Midbrain (tissue), 1 donor: ENCODE measurements at regions not wholly inside any gene's neighbourhood (a gene's known extent, or its start where the extent isn't known, plus 50 kb on each side); places are given as distances from the start of the nearest gene placed in this dataset.

Experiments
- DNase-seq: peaks from one replicate; lab custom pipeline; 2025; lab: John Stamatoyannopoulos, UW

GRCh38 chr10:10208196-10208595, 809.5 kb upstream of the CELF2 start:
- DNase-seq: no peak

- no peak for DNase-seq
Measured at GRCh38 chr10:10209167-10209566, 808.5 kb upstream of the CELF2 start.

DNA sequence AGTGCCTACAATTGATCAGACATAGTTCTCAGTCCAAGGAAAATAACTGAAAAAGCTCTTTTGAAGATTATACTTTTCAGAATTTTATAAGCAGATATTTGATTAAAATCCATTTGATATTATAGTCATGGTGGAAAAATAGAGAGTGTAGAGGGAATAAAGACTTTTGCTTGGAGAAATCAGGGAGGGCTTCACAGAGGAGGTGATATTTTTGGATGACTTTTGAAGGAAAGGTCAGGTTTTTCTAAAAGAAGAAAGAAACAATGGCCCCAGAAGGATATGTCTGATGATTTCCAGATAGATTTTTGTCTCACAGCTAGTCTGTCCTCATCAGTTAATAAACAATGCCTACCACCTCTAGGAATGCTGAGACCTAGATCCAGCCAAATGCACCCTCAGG, 806.3 kb upstream of the CELF2 start:
- no peak for DNase-seq

DNA sequence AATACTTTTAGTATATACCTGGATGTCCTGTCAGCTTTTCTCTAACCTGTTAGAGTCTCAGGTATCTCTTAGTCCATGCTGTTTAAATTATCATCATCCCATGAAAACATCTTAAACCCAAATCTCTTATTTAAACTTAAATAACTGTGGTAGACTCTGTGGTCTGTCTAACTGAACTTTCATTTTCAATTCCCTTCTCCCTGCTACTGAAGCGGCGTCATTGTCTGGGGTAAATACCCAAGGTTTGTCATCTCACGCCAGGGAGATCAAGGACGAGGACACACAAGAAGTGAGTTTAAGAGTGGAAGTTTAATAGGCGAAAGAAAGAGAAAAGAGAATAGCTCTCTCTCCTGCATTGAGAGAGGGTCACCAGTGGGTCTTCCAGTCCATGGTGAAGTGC, 804.4 kb upstream of the CELF2 start:
- no peak for DNase-seq

- no peak for DNase-seq
Measured at GRCh38 chr10:10222304-10222841, 795.3 kb upstream of the CELF2 start.

DNA sequence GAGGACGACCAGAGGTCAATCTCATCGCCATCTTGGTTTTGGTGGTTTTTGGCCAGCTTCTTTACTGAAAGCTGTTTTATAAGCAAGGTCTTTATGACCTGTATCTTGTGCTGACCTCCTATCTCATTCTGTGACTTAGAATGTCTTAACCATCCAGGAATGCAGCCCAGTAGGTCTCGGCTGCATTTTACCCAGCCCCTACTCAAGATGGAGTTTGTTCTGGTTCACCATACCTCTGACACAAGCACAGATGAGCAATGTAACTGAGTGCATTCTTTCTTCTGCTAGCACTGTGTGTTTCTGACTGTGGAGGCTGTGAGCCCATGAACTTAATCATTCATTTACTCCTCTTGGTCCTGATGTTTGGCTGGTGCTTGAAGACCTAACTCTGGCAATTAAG, 794.5 kb upstream of the CELF2 start:
- no peak for DNase-seq

GRCh38 chr10:10225136-10225676, 792.5 kb upstream of the CELF2 start:
- no peak for DNase-seq

DNA sequence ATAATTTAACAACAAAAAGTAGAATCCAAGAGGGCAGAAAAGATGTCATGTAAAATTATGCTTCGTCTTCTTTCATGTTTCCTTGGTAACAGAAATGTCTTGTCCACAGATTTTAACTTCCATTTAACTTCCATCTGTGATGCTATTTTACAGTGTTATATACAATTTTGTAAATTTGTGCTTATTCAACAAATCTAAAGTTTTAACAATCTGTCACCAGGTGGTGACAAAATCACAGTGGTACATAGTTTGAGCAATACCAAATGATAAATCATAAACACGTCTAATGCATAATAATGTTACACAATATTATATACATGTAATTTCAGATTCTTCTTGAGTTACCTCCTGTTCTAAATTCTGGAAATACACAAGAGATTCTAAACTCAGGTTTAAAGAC, 784.4 kb upstream of the CELF2 start:
- DNase-seq: no peak

DNA sequence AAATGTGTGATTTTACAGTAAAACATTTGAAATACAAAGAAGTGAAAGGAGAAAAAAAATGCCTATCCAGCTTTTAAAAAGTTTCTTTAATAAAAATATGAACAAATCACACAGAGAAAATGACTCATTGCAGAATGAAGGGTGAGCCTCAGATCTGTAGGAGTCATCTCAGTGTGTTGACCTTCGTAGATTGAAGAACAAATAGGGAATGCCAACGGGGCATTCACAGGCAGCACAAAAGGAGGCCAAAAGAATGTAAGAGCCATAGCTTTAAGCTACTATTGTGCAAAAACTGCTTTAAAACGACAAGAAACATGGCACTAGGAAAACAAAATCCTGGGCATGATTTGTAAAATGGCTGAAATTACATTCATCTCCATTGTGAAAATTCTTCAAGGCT, 782.7 kb upstream of the CELF2 start:
- no peak for DNase-seq

- no peak for DNase-seq
Measured at GRCh38 chr10:10247585-10247984, 770.1 kb upstream of the CELF2 start.

GRCh38 chr10:10256860-10257259, 760.8 kb upstream of the CELF2 start:
- DNase-seq: no peak

GRCh38 chr10:10259013-10259412, 758.7 kb upstream of the CELF2 start:
- DNase-seq: no peak

DNA sequence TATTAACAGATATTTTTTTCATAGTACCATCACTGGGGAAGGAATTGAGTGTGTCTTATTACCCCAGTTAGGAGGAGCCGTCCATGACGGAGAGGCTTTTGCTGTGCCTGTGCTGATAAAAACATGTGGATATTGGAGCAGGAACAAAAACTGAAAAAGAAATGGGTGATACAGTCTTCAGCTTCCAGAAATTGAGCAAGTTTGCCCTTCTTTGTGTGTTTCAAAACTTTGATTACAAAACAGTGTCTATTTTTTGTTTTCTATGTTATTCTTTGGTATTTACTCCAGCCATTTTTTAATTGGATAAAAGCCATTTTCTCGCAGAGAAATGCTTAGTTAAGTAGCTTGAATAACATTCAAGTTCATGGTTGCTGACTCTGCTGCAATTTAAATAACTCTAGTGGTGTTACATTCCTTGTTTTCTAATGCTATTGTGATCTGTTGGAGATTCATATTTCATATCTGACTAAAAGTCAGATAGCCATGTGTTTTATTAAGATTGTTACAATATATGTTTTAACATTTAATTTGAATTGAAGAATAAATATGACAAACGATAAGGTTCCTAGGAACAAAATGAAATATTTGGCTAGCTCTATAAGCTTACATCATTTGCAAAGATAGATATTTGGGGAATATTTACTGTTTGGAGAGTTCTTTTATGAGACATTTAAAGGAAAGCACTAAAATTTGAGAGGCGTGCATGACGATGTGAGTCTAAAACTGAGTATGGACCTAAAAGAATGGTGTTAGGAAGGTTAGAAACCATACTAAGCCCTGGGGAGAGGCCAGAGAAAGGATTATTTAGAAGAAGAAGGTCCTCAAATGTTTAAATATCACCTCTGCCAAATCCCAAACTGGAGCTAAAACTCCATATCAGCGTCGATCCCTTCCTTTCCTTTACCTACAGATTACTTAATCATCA, 747.3 kb upstream of the CELF2 start:
- DNase-seq: no peak

DNA sequence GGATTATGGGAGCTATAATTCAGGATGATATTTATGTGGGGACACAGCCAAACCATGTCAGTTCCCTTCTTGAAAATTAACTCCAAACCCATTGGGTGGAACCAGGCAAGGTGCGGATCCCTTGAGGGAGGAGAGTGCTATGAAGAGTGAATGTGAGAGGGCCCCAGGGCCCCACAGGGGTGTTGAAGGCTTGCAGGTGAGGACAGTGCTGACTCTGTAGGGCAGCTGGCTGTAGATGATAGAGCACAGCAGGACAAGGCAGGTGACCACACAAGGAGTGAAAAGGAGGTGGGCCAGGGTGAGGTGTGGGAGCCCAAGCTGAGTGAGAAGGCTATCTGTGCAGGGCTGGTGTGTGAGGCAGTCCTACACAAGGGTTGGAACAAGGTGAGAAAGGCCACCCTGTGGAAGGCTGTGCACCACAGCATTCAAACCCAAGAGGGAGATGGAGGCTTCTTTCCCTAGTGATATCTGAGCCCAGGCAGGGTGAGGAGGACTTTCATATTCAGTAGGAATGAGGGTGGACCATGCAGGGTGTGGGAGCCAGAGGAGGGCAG, 746.0 kb upstream of the CELF2 start:
- DNase-seq: no peak

DNA sequence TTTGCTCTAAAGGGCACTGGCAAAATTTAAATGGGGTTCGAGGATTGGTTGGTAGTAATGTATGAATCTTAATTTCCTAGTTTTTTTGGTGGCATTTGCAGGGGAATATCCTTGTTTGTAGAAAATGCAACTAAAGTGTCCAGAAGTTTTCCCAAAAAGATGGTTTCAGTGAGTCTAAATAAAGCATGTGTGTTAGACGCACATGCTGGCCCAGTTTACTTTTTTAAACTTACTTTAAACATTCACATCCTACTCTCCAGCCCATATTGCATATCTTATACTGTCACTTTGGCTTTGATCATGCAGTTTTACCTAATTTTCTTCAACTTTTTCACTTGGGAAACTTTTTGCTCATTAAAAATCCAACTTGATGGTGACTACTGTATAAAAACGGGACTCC, 744.0 kb upstream of the CELF2 start:
- DNase-seq: no peak

DNA sequence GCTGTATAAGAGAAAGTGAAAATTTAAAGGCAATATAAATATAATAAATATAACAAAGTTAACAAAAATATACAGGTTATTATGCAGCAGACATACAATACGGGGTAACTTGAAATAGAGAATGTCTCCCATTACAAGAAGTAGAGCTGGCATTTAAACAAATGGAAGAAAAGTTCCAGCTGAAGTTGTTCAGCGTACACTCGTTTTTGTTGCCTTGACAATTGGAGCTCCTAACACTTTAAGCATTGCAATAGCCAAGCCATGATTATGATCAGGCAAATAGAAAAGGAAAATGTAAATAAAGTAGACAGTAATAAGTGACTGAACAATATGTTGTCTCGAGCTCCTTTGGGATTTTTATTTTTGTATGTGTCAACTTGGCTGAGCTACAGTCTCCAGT, 737.8 kb upstream of the CELF2 start:
- DNase-seq: no peak

DNA sequence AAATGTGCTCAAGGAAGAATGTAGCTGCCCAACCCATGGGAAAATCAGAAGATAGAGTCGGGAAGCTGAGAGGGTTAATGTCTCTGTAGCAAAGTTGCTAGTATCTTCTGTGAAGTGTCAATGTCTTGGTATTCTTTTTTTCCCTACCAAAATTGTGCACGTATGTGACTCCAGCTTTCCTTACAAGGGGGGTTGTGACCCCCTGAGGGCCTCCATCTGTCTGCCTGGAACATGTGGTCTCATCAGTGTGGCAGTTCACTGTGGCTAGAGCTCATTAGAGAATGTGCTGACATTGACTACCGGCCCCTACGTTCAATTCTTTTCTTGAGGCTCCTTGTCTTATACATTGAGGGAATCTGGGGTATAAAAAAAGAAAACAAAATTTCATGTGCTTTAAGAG, 725.2 kb upstream of the CELF2 start:
- no peak for DNase-seq

GRCh38 chr10:10293041-10293440, 724.6 kb upstream of the CELF2 start:
- DNase-seq: no peak

DNA sequence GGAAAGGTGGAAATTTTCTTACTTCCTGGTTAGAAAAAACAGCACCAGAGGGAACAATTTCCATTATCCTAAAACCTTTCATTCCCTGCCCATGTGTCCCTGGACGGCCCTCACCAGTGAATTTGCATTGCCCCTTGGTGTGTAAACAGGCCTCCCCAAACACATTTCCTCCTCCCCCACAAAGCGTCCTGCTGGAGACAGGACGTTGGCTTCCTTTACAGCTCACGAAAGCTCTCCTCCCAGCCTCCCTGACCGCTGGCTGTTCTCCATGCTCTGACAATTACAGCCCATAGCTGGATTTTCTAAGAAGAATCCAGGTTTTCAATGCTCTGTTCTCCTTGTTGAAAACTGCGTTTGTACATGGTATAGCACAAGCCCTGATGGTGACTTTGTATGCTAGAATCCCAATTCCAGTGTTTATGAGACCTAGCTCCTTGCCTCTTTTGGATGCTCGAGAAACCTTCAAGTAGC, 724.2 kb upstream of the CELF2 start:
- no peak for DNase-seq

GRCh38 chr10:10294184-10294880, 723.3 kb upstream of the CELF2 start:
- DNase-seq: no peak

DNA sequence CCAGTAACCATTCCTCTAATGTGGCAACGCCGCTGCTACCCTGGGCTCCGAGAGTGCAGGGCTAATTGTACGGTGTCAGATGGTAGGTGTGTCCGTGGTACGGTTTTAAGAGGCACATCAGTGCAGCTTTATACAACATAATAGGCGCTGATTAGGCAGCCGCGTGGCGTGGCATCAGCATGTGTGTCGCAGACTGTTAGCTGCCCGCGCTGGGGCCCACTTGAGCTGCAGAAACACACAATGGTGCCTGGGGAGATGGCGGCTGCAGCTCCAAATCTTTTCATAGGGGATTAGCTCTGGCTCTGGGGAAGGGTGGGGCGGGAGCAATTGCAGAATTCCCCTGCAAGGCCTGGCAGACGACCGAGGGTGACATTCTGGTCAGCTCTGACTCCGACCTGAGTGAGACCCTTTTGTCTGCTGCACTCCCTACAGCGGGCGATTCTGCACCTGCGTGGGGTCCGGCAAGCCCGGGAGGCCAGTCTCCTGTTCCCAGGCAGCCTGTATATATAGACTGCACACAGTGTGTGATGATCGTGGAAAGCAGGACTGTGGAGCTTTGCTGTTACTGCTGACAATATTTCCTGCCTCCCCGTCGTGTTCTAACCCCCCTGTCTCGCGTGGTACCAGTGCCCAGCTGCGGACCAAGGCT, 722.7 kb upstream of the CELF2 start:
- no peak for DNase-seq

DNA sequence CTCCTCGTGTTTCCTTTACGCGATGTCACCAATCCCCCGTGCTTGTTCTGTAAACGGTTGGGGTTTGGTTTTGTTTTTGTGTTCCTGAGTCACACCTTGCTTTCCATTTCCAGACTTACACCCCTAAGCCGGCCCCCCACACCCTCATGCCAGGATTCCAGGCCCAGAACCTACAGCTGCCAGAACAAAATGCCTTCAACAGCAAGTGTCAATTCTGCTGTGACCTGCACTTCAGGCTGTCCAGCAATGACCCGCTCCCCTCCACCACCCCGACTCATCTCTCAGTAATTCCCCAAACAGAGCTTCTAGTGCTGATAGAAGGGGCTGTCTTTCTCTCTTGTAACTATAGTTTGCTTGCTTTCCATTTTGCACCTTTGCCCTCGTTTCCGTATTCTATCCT, 722.1 kb upstream of the CELF2 start:
- no peak for DNase-seq
